ENCODE measurements at regions not wholly inside any gene's neighbourhood (a gene's known extent, or its start where the extent isn't known, plus 50 kb on each side); places are given as distances from the start of the nearest gene placed in this dataset.

DNA sequence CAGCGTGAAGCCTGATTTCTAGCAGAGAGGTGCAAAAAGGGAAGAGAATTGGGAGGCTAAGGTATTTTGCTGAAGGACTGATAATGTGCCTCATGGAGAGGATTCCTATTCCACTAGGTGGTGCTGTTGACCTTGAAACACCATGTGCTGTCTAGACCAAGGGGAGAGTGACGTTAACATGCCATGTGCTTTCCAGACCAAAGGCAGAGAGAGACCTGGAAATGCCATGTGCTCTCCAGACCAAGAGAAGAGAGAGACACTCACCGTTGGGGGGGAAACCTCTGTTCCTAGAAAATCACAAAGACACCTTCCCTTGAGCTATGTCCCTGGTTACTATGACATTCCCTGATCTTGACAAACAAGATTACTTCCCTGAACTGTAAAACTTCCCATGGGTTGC is 286.0 kb upstream of the TUSC1 start (continued):
- no peak for TF ChIP-seq ZNF396 (CRISPR knock-in tag; IDR thresholded peaks at IDR 0.05; ENCODE audit: borderline replicate concordance)
- peak; percentile 64; the same call in 1 of the 2 replicates for TF ChIP-seq ETV6 (CRISPR knock-in tag; IDR thresholded peaks at IDR 0.05)
- no peak for TF ChIP-seq FOXP1 (CRISPR knock-in tag; IDR thresholded peaks at IDR 0.05; ENCODE audit: borderline replicate concordance)
- TF ChIP-seq, protein P1, sequence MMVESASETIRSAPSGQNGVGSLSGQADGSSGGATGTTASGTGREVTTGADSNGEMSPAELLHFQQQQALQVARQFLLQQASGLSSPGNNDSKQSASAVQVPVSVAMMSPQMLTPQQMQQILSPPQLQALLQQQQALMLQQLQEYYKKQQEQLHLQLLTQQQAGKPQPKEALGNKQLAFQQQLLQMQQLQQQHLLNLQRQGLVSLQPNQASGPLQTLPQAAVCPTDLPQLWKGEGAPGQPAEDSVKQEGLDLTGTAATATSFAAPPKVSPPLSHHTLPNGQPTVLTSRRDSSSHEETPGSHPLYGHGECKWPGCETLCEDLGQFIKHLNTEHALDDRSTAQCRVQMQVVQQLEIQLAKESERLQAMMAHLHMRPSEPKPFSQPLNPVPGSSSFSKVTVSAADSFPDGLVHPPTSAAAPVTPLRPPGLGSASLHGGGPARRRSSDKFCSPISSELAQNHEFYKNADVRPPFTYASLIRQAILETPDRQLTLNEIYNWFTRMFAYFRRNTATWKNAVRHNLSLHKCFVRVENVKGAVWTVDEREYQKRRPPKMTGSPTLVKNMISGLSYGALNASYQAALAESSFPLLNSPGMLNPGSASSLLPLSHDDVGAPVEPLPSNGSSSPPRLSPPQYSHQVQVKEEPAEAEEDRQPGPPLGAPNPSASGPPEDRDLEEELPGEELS (CRISPR knock-in tag; IDR thresholded peaks at IDR 0.05) = 0 out of 2 replicates have a peak, but pooled peaks have one; percentile 22

DNA sequence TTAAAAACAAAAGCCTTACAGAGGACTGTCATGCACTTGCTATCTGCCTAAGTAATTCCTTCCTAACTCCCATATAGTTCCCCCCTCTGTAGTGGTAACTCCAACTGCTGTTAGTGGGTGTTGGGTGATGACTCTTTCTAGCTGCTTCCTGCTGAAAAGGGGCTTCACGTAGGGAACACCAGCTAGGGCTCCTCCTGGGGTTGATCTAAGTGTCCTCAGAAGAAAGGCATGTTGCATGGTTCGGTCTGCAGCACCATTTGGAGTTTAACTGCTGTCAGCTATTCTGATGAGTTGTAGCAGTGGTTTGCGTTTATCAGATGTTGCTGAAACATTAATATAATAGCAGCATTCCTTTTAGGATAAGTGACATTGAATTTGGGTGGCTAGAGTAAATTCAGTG is 281.9 kb upstream of the TUSC1 start:
- H3K27me3 Mint-ChIP-seq (ENCODE audit: low read depth) = peaks cover 13% of the 10 kb centered on the region
- peaks cover 26% of the 10 kb centered on the region for H3K36me3 Mint-ChIP-seq
- H3K9me3 Mint-ChIP-seq = peaks cover 38% of the 10 kb centered on the region
- ATAC-seq (no peak), DNase-seq (ENCODE audit: low spot score) (no peak)
- TF ChIP-seq ZNF416 (CRISPR knock-in tag; IDR thresholded peaks at IDR 0.05) (no peak), NFYB (CRISPR knock-in tag; conservative IDR thresholded peaks at IDR 0.05; ENCODE audit: low read depth) (no peak), ZNF138 (CRISPR knock-in tag; conservative IDR thresholded peaks at IDR 0.05) (no peak), JUN (CRISPR knock-in tag; IDR thresholded peaks at IDR 0.05) (no peak), GABPB1 (CRISPR knock-in tag; IDR thresholded peaks at IDR 0.05) (no peak), ZNF396 (CRISPR knock-in tag; IDR thresholded peaks at IDR 0.05; ENCODE audit: borderline replicate concordance) (no peak), NR2C2 (CRISPR knock-in tag; IDR thresholded peaks at IDR 0.05) (no peak)
- TF ChIP-seq, protein P2, sequence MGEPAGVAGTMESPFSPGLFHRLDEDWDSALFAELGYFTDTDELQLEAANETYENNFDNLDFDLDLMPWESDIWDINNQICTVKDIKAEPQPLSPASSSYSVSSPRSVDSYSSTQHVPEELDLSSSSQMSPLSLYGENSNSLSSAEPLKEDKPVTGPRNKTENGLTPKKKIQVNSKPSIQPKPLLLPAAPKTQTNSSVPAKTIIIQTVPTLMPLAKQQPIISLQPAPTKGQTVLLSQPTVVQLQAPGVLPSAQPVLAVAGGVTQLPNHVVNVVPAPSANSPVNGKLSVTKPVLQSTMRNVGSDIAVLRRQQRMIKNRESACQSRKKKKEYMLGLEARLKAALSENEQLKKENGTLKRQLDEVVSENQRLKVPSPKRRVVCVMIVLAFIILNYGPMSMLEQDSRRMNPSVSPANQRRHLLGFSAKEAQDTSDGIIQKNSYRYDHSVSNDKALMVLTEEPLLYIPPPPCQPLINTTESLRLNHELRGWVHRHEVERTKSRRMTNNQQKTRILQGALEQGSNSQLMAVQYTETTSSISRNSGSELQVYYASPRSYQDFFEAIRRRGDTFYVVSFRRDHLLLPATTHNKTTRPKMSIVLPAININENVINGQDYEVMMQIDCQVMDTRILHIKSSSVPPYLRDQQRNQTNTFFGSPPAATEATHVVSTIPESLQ (CRISPR knock-in tag; IDR thresholded peaks at IDR 0.05) = no peak
- TF ChIP-seq, protein P3, sequence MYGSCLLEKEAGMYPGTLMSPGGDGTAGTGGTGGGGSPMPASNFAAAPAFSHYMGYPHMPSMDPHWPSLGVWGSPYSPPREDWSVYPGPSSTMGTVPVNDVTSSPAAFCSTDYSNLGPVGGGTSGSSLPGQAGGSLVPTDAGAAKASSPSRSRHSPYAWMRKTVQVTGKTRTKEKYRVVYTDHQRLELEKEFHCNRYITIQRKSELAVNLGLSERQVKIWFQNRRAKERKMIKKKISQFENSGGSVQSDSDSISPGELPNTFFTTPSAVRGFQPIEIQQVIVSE (CRISPR knock-in tag; IDR thresholded peaks at IDR 0.05; ENCODE audit: borderline replicate concordance) = no peak
- TF ChIP-seq, protein P4, sequence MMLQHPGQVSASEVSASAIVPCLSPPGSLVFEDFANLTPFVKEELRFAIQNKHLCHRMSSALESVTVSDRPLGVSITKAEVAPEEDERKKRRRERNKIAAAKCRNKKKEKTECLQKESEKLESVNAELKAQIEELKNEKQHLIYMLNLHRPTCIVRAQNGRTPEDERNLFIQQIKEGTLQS (CRISPR knock-in tag; conservative IDR thresholded peaks at IDR 0.05) = no peak
- TF ChIP-seq, protein P5, sequence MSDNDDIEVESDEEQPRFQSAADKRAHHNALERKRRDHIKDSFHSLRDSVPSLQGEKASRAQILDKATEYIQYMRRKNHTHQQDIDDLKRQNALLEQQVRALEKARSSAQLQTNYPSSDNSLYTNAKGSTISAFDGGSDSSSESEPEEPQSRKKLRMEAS (CRISPR knock-in tag; IDR thresholded peaks at IDR 0.05) = no peak
- TF ChIP-seq, protein P6, sequence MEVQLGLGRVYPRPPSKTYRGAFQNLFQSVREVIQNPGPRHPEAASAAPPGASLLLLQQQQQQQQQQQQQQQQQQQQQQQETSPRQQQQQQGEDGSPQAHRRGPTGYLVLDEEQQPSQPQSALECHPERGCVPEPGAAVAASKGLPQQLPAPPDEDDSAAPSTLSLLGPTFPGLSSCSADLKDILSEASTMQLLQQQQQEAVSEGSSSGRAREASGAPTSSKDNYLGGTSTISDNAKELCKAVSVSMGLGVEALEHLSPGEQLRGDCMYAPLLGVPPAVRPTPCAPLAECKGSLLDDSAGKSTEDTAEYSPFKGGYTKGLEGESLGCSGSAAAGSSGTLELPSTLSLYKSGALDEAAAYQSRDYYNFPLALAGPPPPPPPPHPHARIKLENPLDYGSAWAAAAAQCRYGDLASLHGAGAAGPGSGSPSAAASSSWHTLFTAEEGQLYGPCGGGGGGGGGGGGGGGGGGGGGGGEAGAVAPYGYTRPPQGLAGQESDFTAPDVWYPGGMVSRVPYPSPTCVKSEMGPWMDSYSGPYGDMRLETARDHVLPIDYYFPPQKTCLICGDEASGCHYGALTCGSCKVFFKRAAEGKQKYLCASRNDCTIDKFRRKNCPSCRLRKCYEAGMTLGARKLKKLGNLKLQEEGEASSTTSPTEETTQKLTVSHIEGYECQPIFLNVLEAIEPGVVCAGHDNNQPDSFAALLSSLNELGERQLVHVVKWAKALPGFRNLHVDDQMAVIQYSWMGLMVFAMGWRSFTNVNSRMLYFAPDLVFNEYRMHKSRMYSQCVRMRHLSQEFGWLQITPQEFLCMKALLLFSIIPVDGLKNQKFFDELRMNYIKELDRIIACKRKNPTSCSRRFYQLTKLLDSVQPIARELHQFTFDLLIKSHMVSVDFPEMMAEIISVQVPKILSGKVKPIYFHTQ (CRISPR knock-in tag; IDR thresholded peaks at IDR 0.05) = no peak
- no peak overlapping the region for H3K27ac Mint-ChIP-seq
- ChIA-PET CTCF (no interaction called here), POLR2A (no interaction called here)
- no peak overlapping the region for H3K4me3 Mint-ChIP-seq
- no peaks in the 10 kb centered on the region for H3K4me1 Mint-ChIP-seq

DNA sequence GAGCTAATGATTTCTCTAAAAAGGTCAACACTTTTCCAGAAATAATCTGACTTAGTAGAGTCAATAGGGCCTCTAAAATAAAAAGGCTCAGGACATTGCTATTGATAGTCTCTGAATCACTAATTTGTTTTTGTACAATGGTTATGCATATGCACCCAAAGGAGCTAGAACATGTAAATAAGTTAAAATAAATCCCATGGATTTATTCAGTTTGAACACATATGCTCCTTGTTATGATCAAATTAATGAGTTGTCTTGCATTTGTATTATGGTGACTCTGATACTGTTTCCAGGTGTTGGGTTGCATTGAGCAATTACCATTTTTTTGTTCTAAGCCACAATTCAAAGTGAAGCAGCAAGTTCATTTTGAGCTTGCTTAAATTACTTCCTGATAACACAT is 276.0 kb upstream of the TUSC1 start:
- Mint-ChIP-seq H3K9me3 (peaks cover under 1% of the 10 kb centered on the region; the same call in 1 of the 2 replicates), H3K36me3 (no peaks in the 10 kb centered on the region), H3K27ac (no peak overlapping the region), H3K4me1 (no peaks in the 10 kb centered on the region), H3K4me3 (no peak overlapping the region), H3K27me3 (ENCODE audit: low read depth) (no peaks in the 10 kb centered on the region)
- ChIA-PET POLR2A (no interaction called here), CTCF (interaction anchor here (0.8 kb wide), 1 partner anchor 372 kb away, joined by 3 read pairs; no protein-coding TSS in a partner anchor)
- no peak for DNase-seq (ENCODE audit: low spot score)
- ATAC-seq = no peak
- TF ChIP-seq IRF2 (CRISPR knock-in tag; IDR thresholded peaks at IDR 0.05; ENCODE audit: borderline replicate concordance, low read depth) (no peak), TP53 (CRISPR knock-in tag; IDR thresholded peaks at IDR 0.05) (no peak), CBFB (CRISPR knock-in tag; IDR thresholded peaks at IDR 0.05; ENCODE audit: low read depth) (no peak), HMGA2 (CRISPR knock-in tag; IDR thresholded peaks at IDR 0.05) (no peak), FOXK1 (CRISPR knock-in tag; IDR thresholded peaks at IDR 0.05) (no peak)
- TF ChIP-seq, protein P4 (CRISPR knock-in tag; conservative IDR thresholded peaks at IDR 0.05) = no peak
- TF ChIP-seq, protein P7, sequence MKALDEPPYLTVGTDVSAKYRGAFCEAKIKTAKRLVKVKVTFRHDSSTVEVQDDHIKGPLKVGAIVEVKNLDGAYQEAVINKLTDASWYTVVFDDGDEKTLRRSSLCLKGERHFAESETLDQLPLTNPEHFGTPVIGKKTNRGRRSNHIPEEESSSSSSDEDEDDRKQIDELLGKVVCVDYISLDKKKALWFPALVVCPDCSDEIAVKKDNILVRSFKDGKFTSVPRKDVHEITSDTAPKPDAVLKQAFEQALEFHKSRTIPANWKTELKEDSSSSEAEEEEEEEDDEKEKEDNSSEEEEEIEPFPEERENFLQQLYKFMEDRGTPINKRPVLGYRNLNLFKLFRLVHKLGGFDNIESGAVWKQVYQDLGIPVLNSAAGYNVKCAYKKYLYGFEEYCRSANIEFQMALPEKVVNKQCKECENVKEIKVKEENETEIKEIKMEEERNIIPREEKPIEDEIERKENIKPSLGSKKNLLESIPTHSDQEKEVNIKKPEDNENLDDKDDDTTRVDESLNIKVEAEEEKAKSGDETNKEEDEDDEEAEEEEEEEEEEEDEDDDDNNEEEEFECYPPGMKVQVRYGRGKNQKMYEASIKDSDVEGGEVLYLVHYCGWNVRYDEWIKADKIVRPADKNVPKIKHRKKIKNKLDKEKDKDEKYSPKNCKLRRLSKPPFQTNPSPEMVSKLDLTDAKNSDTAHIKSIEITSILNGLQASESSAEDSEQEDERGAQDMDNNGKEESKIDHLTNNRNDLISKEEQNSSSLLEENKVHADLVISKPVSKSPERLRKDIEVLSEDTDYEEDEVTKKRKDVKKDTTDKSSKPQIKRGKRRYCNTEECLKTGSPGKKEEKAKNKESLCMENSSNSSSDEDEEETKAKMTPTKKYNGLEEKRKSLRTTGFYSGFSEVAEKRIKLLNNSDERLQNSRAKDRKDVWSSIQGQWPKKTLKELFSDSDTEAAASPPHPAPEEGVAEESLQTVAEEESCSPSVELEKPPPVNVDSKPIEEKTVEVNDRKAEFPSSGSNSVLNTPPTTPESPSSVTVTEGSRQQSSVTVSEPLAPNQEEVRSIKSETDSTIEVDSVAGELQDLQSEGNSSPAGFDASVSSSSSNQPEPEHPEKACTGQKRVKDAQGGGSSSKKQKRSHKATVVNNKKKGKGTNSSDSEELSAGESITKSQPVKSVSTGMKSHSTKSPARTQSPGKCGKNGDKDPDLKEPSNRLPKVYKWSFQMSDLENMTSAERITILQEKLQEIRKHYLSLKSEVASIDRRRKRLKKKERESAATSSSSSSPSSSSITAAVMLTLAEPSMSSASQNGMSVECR (CRISPR knock-in tag; IDR thresholded peaks at IDR 0.05; ENCODE audit: borderline replicate concordance) = no peak
